IMR-90 (cell line): ENCODE measurements at regions not wholly inside any gene's neighbourhood (a gene's known extent, or its start where the extent isn't known, plus 50 kb on each side); places are given as distances from the start of the nearest gene placed in this dataset.

Source experiments
- ATAC-seq: fragments of 200-7000 bp; cut with Tn5 transposase; 2 replicates; pipeline ENCODE4 v1.9.1; 2020; ENCODE audit warnings: low read depth, mild to moderate bottlenecking, moderate library complexity
- BruUV-seq: library from RNA; stranded (reverse); fragments of 400-500 nt; replicated peaks from 2 replicates; lab custom pipeline; 2021; lab: Mats Ljungman, UMichigan
- CTCF ChIA-PET: fragments of 300-600 bp; formaldehyde crosslinking; extraction: SDS; loops from one replicate; lab custom pipeline; 2021; ENCODE audit warnings: antibody characterized with exemption; lab: Yijun Ruan, JAX
- POLR2A ChIA-PET: fragments of 300-600 bp; sonication (Branson Sonifier 250); formaldehyde crosslinking; loops from one replicate; lab custom pipeline; 2022; ENCODE audit warnings: antibody characterized with exemption; ENCODE audit not compliant: unreplicated experiment; lab: Charles Lee
- DNase-seq: peaks from one replicate; pipeline ENCODE4 v3.0.0; 2013
- H2AFZ ChIP-seq: replicated peaks from 2 replicates; pipeline ENCODE3; 2013; ENCODE audit warnings: low read length, mild to moderate bottlenecking; ENCODE audit not compliant: poor library complexity
- H2AK5ac ChIP-seq: 2 replicates; pipeline ENCODE4 v1.6.1; 2013; ENCODE audit warnings: low read depth, low read length, inconsistent platforms
- H2AK9ac ChIP-seq: replicated peaks from 2 replicates; pipeline ENCODE3; 2013; ENCODE audit warnings: mild to moderate bottlenecking, low read depth, low read length, moderate library complexity; ENCODE audit not compliant: poor library complexity
- H2BK120ac ChIP-seq: 2 replicates; pipeline ENCODE4 v1.6.1; 2013; ENCODE audit warnings: low read depth, low read length, inconsistent platforms
- H2BK15ac ChIP-seq: 3 replicates; pipeline ENCODE4 v1.6.1; 2013; ENCODE audit warnings: low read depth, low read length, inconsistent platforms
- H2BK20ac ChIP-seq: 2 replicates; pipeline ENCODE4 v1.6.1; 2013; ENCODE audit warnings: low read depth, mild to moderate bottlenecking, inconsistent platforms, low read length, moderate library complexity
- H2BK5ac ChIP-seq: 2 replicates; pipeline ENCODE4 v1.6.1; 2013; ENCODE audit warnings: mild to moderate bottlenecking, low read depth, low read length, inconsistent platforms; ENCODE audit not compliant: poor library complexity, severe bottlenecking
- H3K14ac ChIP-seq: replicated peaks from 2 replicates; pipeline ENCODE4 v1.6.1; 2013; ENCODE audit warnings: low read depth, low read length, inconsistent platforms
- H3K18ac ChIP-seq: 2 replicates; pipeline ENCODE4 v1.6.1; 2013; ENCODE audit warnings: low read depth, low read length, control low read depth
- H3K23ac ChIP-seq: 2 replicates; pipeline ENCODE4 v1.6.1; 2013; ENCODE audit warnings: low read depth, low read length, inconsistent platforms
- H3K27ac ChIP-seq: 2 replicates; pipeline ENCODE4 v1.5.1; 2013; ENCODE audit warnings: mild to moderate bottlenecking, control low read depth, low read length; ENCODE audit not compliant: insufficient read depth
- H3K27me3 ChIP-seq: 2 replicates; pipeline ENCODE4 v1.6.1; 2013; ENCODE audit warnings: low read length; ENCODE audit not compliant: control insufficient read depth, insufficient read depth
- H3K36me3 ChIP-seq: 2 replicates; pipeline ENCODE4 v1.6.1; 2013; ENCODE audit warnings: low read length, mixed read lengths; ENCODE audit not compliant: control insufficient read depth, insufficient read depth
- H3K4ac ChIP-seq: 2 replicates; pipeline ENCODE4 v1.6.1; 2013; ENCODE audit warnings: low read depth, low read length, inconsistent platforms
- H3K4me1 ChIP-seq: 2 replicates; pipeline ENCODE4 v1.6.1; 2013; ENCODE audit warnings: low read length, mixed read lengths; ENCODE audit not compliant: control insufficient read depth, insufficient read depth
- H3K4me2 ChIP-seq: 2 replicates; pipeline ENCODE4 v1.6.1; 2013; ENCODE audit warnings: low read depth, mild to moderate bottlenecking, control low read depth, low read length, moderate library complexity
- H3K4me3 ChIP-seq: 2 replicates; pipeline ENCODE4 v1.5.1; 2013; ENCODE audit warnings: low read depth, mild to moderate bottlenecking, control low read depth, low read length, moderate library complexity; ENCODE audit not compliant: insufficient read depth
- H3K56ac ChIP-seq: 2 replicates; pipeline ENCODE4 v1.6.1; 2013; ENCODE audit warnings: low read length, inconsistent platforms; ENCODE audit not compliant: insufficient read depth; ENCODE audit errors: extremely low read depth
- H3K79me1 ChIP-seq, 2 experiments: 2 replicates each; pipeline ENCODE4 v1.6.1; 2013; ENCODE audit warnings: low read length in 2 of 2, inconsistent platforms in 1 of 2, low read depth in 1 of 2
- H3K9ac ChIP-seq: 2 replicates; pipeline ENCODE4 v1.6.1; 2013; ENCODE audit warnings: low read depth, low read length, control low read depth
- H3K9me1 ChIP-seq: 2 replicates; pipeline ENCODE4 v1.6.1; 2013; ENCODE audit warnings: low read length, inconsistent platforms; ENCODE audit not compliant: insufficient read depth
- H3K9me3 ChIP-seq: 2 replicates; pipeline ENCODE4 v1.6.1; 2013; ENCODE audit warnings: low read length; ENCODE audit not compliant: control insufficient read depth, insufficient read depth
- H4K20me1 ChIP-seq: 2 replicates; pipeline ENCODE4 v1.6.1; 2013; ENCODE audit warnings: low read length, inconsistent platforms; ENCODE audit not compliant: insufficient read depth
- H4K5ac ChIP-seq: 2 replicates; pipeline ENCODE4 v1.6.1; 2013; ENCODE audit warnings: mild to moderate bottlenecking, low read depth, low read length, control low read depth
- H4K8ac ChIP-seq, 2 experiments: 2 replicates each; pipeline ENCODE4 v1.6.1; 2013; ENCODE audit warnings: low read depth in 2 of 2, low read length in 2 of 2, control low read depth in 1 of 2, inconsistent platforms in 1 of 2
- H4K91ac ChIP-seq: 2 replicates; pipeline ENCODE4 v1.6.1; 2013; ENCODE audit warnings: low read depth, low read length, inconsistent platforms; ENCODE audit not compliant: insufficient read depth
- BHLHE40 ChIP-seq: fragments of 150-350 bp; IDR thresholded peaks from 2 replicates; pipeline ENCODE4 v1.6.1; 2016; ENCODE audit warnings: mild to moderate bottlenecking, low read depth, low read length
- CEBPB ChIP-seq: IDR thresholded peaks from 2 replicates; pipeline ENCODE4 v1.6.1; 2012; ENCODE audit warnings: low read depth, low read length, improper control_type of control experiment
- CHD1 ChIP-seq: IDR thresholded peaks from 2 replicates; pipeline ENCODE4 v1.6.1; 2012; ENCODE audit warnings: low read depth, low read length, improper control_type of control experiment
- CTCF ChIP-seq: conservative IDR thresholded peaks from 2 replicates; pipeline ENCODE4 v1.5.1; 2012; ENCODE audit warnings: mild to moderate bottlenecking, low read depth, low read length, improper control_type of control experiment
- ELK1 ChIP-seq: fragments of 150-350 bp; IDR thresholded peaks from 2 replicates; pipeline ENCODE4 v1.6.1; 2016; ENCODE audit warnings: low read depth, mild to moderate bottlenecking, low read length, moderate library complexity, borderline replicate concordance
- FOS ChIP-seq: fragments of 150-350 bp; IDR thresholded peaks from 2 replicates; pipeline ENCODE4 v1.6.1; 2016; ENCODE audit warnings: low read depth, low read length
- MAFK ChIP-seq: IDR thresholded peaks from 2 replicates; pipeline ENCODE4 v1.6.1; 2012; ENCODE audit warnings: low read depth, low read length, improper control_type of control experiment
- MAZ ChIP-seq: IDR thresholded peaks from 2 replicates; pipeline ENCODE4 v1.6.1; 2012; ENCODE audit warnings: low read depth, mild to moderate bottlenecking, low read length, improper control_type of control experiment, moderate library complexity, borderline replicate concordance
- MXI1 ChIP-seq: IDR thresholded peaks from 2 replicates; pipeline ENCODE4 v1.6.1; 2012; ENCODE audit warnings: low read depth, mild to moderate bottlenecking, low read length, moderate library complexity, borderline replicate concordance
- NFE2L2 ChIP-seq: fragments of 150-350 bp; IDR thresholded peaks from 2 replicates; pipeline ENCODE4 v1.6.1; 2016; ENCODE audit warnings: low read depth, mild to moderate bottlenecking, low read length
- POLR2A ChIP-seq: IDR thresholded peaks from 2 replicates; pipeline ENCODE4 v1.6.1; 2012; ENCODE audit warnings: mild to moderate bottlenecking, low read depth, low read length
- RAD21 ChIP-seq: IDR thresholded peaks from 2 replicates; pipeline ENCODE4 v1.6.1; 2012; ENCODE audit warnings: low read length, improper control_type of control experiment
- RCOR1 ChIP-seq: IDR thresholded peaks from 2 replicates; pipeline ENCODE4 v1.6.1; 2012; ENCODE audit warnings: mild to moderate bottlenecking, low read length, improper control_type of control experiment; ENCODE audit not compliant: insufficient replicate concordance
- RFX5 ChIP-seq: IDR thresholded peaks from 2 replicates; pipeline ENCODE4 v1.8.0; 2012; ENCODE audit warnings: low read depth, mild to moderate bottlenecking, low read length, moderate library complexity
- SMC3 ChIP-seq: fragments of 150-350 bp; IDR thresholded peaks from 2 replicates; pipeline ENCODE4 v1.6.1; 2016; ENCODE audit warnings: low read depth, mild to moderate bottlenecking, antibody characterized with exemption, low read length, moderate library complexity
- USF2 ChIP-seq: fragments of 150-350 bp; IDR thresholded peaks from 2 replicates; pipeline ENCODE4 v1.6.1; 2017; ENCODE audit warnings: mild to moderate bottlenecking, antibody characterized with exemption, low read length, low read depth
- WGBS, 2 experiments: methylation state at CpG; one replicate each; pipeline versions ENCODE4 v1.1.5 to v1.1.7; 2013; ENCODE audit warnings: missing lambda C conversion rate in 2 of 2; ENCODE audit not compliant: insufficient read length in 1 of 2; ENCODE audit errors: extremely low coverage in 2 of 2; 5-methylcytosine and 5-hydroxymethylcytosine counted together
- dilution Hi-C: fragments of 300-500 bp; cut with HindIII; formaldehyde crosslinking; loops from one replicate; pipeline ENCODE4 v1.14.3; 2018; ENCODE audit warnings: low sequenced_read_pairs; ENCODE audit not compliant: unreplicated experiment
- in situ Hi-C: fragments of 300-500 bp; cut with MboI; formaldehyde crosslinking; loops from 3 replicates; pipeline ENCODE4 v1.14.3; 2019; ENCODE audit warnings: low sequenced_read_pairs, inconsistent platforms, mixed read lengths
- intact Hi-C: fragments of 100-400 bp; cut with micrococcal nuclease; formaldehyde crosslinking; loops from 2 replicates; pipeline ENCODE4 v1.10.0; 2022

GRCh38 chr18:76258209-76258608, 236.8 kb downstream of the ZNF516 start:
- H2BK120ac ChIP-seq, result no peak overlapping the region
- DNase-seq, result peak; percentile 19
- H3K9me1 ChIP-seq, result no peaks in the 10 kb centered on the region
- intact Hi-C loops (loop anchor here (5.0 to 10.0 kb wide), 2 partner anchors 773 to 1051 kb away; partner anchors contain the start of gene PTGR3), in situ Hi-C loops (loop anchor here (25.0 kb wide), 1 partner anchor 1596 kb away; no protein-coding TSS in a partner anchor), dilution Hi-C loops (no loop called here)
- ChIA-PET CTCF (interaction anchor here (0.6 to 1.7 kb wide), 6 partner anchors 14 to 1138 kb away, joined by 3 to 9 read pairs (median 4); no protein-coding TSS in a partner anchor), POLR2A (no interaction called here)
- no peaks in the 10 kb centered on the region for H3K79me1 ChIP-seq
- no peak overlapping the region for H2AFZ ChIP-seq
- no peak overlapping the region for H2AK5ac ChIP-seq
- no peaks in the 10 kb centered on the region for H3K36me3 ChIP-seq
- peaks cover 2% of the 10 kb centered on the region; the same call in 1 of the 2 replicates for H3K4me1 ChIP-seq
- peak overlapping the region; percentile 44; the same call in 1 of the 2 replicates for H3K4me2 ChIP-seq
- no peak overlapping the region for H3K27ac ChIP-seq
- H3K56ac ChIP-seq, result no peak overlapping the region
- no TSS peak for BruUV-seq
- no peaks in the 10 kb centered on the region for H3K9me3 ChIP-seq
- H4K8ac ChIP-seq, result no peak overlapping the region
- no peak overlapping the region for H2BK5ac ChIP-seq
- no peak overlapping the region for H2AK9ac ChIP-seq
- H3K23ac ChIP-seq, result no peak overlapping the region
- no peak overlapping the region for H3K14ac ChIP-seq
- ATAC-seq, result peak; percentile 42; the same call in 1 of the 2 replicates
- no peak overlapping the region for H4K91ac ChIP-seq
- H3K27me3 ChIP-seq, result peaks cover 8% of the 10 kb centered on the region
- no peak overlapping the region for H3K4me3 ChIP-seq
- no peak overlapping the region for H3K9ac ChIP-seq
- H2BK20ac ChIP-seq, result no peak overlapping the region
- H3K4ac ChIP-seq, result no peak overlapping the region
- no CpG with 5 or more reads among the region's 2 CpGs for WGBS, 2 experiments
- no peak overlapping the region for H3K18ac ChIP-seq
- H2BK15ac ChIP-seq, result no peak overlapping the region
- TF ChIP-seq CTCF, result no peak
- TF ChIP-seq SMC3, result no peak
- TF ChIP-seq MAFK, result no peak
- TF ChIP-seq CHD1, result no peak
- no peak for TF ChIP-seq POLR2A
- TF ChIP-seq RCOR1, result no peak
- TF ChIP-seq FOS, result no peak
- no peak for TF ChIP-seq CEBPB
- no peak for TF ChIP-seq RAD21
- TF ChIP-seq MXI1, result no peak
- no peak for TF ChIP-seq USF2
- no peak for TF ChIP-seq RFX5
- TF ChIP-seq NFE2L2, result no peak
- TF ChIP-seq ELK1, result no peak
- no peak for TF ChIP-seq BHLHE40
- no peak for TF ChIP-seq MAZ
- H4K5ac ChIP-seq, result no peak overlapping the region
- no peaks in the 10 kb centered on the region for H4K20me1 ChIP-seq
